CD14-positive monocyte (primary cell): ENCODE measurements at regions not wholly inside any gene's neighbourhood (a gene's known extent, or its start where the extent isn't known, plus 50 kb on each side); places are given as distances from the start of the nearest gene placed in this dataset.
"Not testable (repeated sequence)": the region's sequence is repeated elsewhere in the genome, so short reads cannot be mapped to it uniquely, and the experiment has no call there.

Experiments
- DNase-seq, 3 donors: peaks; one replicate each; pipeline ENCODE4 v3.0.0-alpha.2; 2011 to 2022
- H2AFZ ChIP-seq: 2 replicates; pipeline ENCODE4 v1.6.0; 2012; ENCODE audit warnings: mild to moderate bottlenecking, low read depth, low read length, inconsistent platforms; ENCODE audit not compliant: insufficient read depth, poor library complexity, severe bottlenecking
- H3K27ac ChIP-seq, 2 donors: 1 replicate in 1 of 2; 2 replicates in 1 of 2; pipeline ENCODE4 v1.5.1; 2012 to 2013; ENCODE audit warnings: low read length in 2 of 2, control low read depth in 1 of 2, inconsistent platforms in 1 of 2, low read depth in 1 of 2, mild to moderate bottlenecking in 1 of 2
- H3K27me3 ChIP-seq, 2 donors: one replicate each; pipeline versions ENCODE4 v1.6.0 to v1.6.1; 2011 to 2013; ENCODE audit warnings: low read length in 2 of 2; ENCODE audit not compliant: control insufficient read depth in 2 of 2, insufficient read depth in 2 of 2
- H3K36me3 ChIP-seq, 2 donors: replicated peaks in 1 of 2; 1 replicate in 1 of 2; 2 replicates in 1 of 2; pipeline versions ENCODE4 v1.5.1 to v1.6.1; 2012 to 2013; ENCODE audit warnings: low read length in 2 of 2, control low read depth in 1 of 2, inconsistent platforms in 1 of 2, mild to moderate bottlenecking in 1 of 2; ENCODE audit not compliant: insufficient read depth in 2 of 2, control insufficient read depth in 1 of 2
- H3K4me1 ChIP-seq, 2 donors: 1 replicate in 1 of 2; 2 replicates in 1 of 2; pipeline versions ENCODE4 v1.5.1 to v1.6.1; 2012 to 2013; ENCODE audit warnings: low read length in 2 of 2, control low read depth in 1 of 2, inconsistent platforms in 1 of 2, mild to moderate bottlenecking in 1 of 2, moderate library complexity in 1 of 2; ENCODE audit not compliant: insufficient read depth in 2 of 2, control insufficient read depth in 1 of 2
- H3K4me2 ChIP-seq: replicated peaks from 2 replicates; pipeline ENCODE3; 2012; ENCODE audit warnings: low read length, moderate library complexity, mild to moderate bottlenecking; ENCODE audit not compliant: poor library complexity, severe bottlenecking; ENCODE audit errors: extremely low read depth
- H3K4me3 ChIP-seq, 3 experiments: fragments of 200-600 bp in 1 of 3; sonication (generic) in 1 of 3; replicated peaks in 1 of 3; 1 replicate in 2 of 3; 2 replicates in 1 of 3; pipeline ENCODE4 v1.5.1; 2011 to 2013; ENCODE audit warnings: low read length in 3 of 3, mild to moderate bottlenecking in 3 of 3, control low read depth in 2 of 3, low read depth in 2 of 3, inconsistent platforms in 1 of 3, moderate library complexity in 1 of 3
- H3K79me2 ChIP-seq: 2 replicates; pipeline ENCODE4 v1.6.0; 2012; ENCODE audit warnings: mild to moderate bottlenecking, control low read depth, inconsistent platforms, low read length, moderate library complexity; ENCODE audit not compliant: insufficient read depth
- H3K9ac ChIP-seq: 2 replicates; pipeline ENCODE4 v1.6.0; 2017; ENCODE audit warnings: low read length, mild to moderate bottlenecking; ENCODE audit not compliant: insufficient read depth, poor library complexity, severe bottlenecking
- H3K9me3 ChIP-seq, 2 donors: replicated peaks in 1 of 2; 1 replicate in 1 of 2; 2 replicates in 1 of 2; pipeline versions ENCODE4 v1.5.1 to v1.6.1; 2012 to 2013; ENCODE audit warnings: low read length in 2 of 2, control low read depth in 1 of 2; ENCODE audit not compliant: control insufficient read depth in 1 of 2, insufficient read depth in 1 of 2
- H4K20me1 ChIP-seq: 2 replicates; pipeline ENCODE4 v1.6.0; 2012; ENCODE audit warnings: mild to moderate bottlenecking, low read length, control low read depth, moderate library complexity; ENCODE audit not compliant: insufficient read depth
- H3K27ac Mint-ChIP-seq, 7 donors: one replicate each; pipeline ENCODE4 v1.8.0; 2020; ENCODE audit warnings: mild to moderate bottlenecking in 7 of 7, mixed read lengths in 7 of 7, moderate library complexity in 6 of 7, inconsistent platforms in 2 of 7
- H3K27me3 Mint-ChIP-seq, 3 donors: one replicate each; pipeline ENCODE4 v1.8.0; 2021 to 2022; ENCODE audit warnings: low read depth in 3 of 3, mild to moderate bottlenecking in 3 of 3, mixed read lengths in 3 of 3, moderate library complexity in 3 of 3, inconsistent platforms in 1 of 3
- H3K36me3 Mint-ChIP-seq, 2 donors: one replicate each; pipeline ENCODE4 v1.8.0; 2020; ENCODE audit warnings: mixed read lengths in 2 of 2, inconsistent platforms in 1 of 2, mild to moderate bottlenecking in 1 of 2
- H3K4me1 Mint-ChIP-seq: one replicate; pipeline ENCODE4 v1.8.0; 2020; ENCODE audit warnings: mild to moderate bottlenecking, mixed read lengths
- H3K4me3 Mint-ChIP-seq, 2 donors: one replicate each; pipeline ENCODE4 v1.8.0; 2020; ENCODE audit warnings: mild to moderate bottlenecking in 2 of 2, mixed read lengths in 2 of 2, moderate library complexity in 1 of 2
- H3K9me3 Mint-ChIP-seq, 7 donors: one replicate each; pipeline ENCODE4 v1.8.0; 2020 to 2022; ENCODE audit warnings: mixed read lengths in 7 of 7, mild to moderate bottlenecking in 6 of 7, moderate library complexity in 6 of 7, inconsistent platforms in 2 of 7
- CTCF ChIP-seq: fragments of 200-600 bp; IDR thresholded peaks from one replicate; pipeline ENCODE4 v1.8.0; 2022; ENCODE audit warnings: antibody characterized with exemption, mild to moderate bottlenecking
- WGBS: methylation state at CpG from one replicate; pipeline ENCODE4 v1.1.5; 2013; ENCODE audit warnings: missing lambda C conversion rate; ENCODE audit not compliant: insufficient coverage; 5-methylcytosine and 5-hydroxymethylcytosine counted together
- intact Hi-C, 2 donors: fragments of 100-400 bp; cut with micrococcal nuclease; formaldehyde crosslinking; loops; one replicate each; pipeline versions ENCODE4 v1.15.0 to v1.15.1; 2023

DNA sequence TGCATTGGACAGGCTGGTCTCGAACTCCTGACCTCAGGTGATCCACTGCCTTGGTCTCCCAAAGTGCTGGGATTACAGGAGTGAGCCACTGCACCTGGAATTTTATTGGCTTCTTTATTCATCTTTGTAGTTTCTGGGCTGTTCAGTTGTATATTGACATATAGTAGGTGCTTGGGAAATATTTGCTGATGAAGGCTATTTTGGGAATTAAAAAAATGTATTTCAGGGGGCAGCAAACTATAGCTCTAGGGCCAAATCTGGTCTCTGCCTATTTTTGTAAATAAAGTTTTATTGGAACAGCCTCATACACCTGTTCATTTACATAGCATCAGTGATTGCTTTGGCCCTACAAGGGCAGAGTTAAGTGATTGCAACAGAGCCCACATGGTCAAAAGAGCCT is 363.6 kb downstream of the NPIPA7 start:
- H3K4me1 Mint-ChIP-seq, H3K4me3 Mint-ChIP-seq, H3K9ac ChIP-seq, DNase-seq, intact Hi-C loops, H3K9me3 Mint-ChIP-seq, H3K27me3 Mint-ChIP-seq, H3K36me3 ChIP-seq, H3K36me3 Mint-ChIP-seq, H4K20me1 ChIP-seq, H3K27ac Mint-ChIP-seq, H3K27ac ChIP-seq, H3K4me1 ChIP-seq, H3K4me2 ChIP-seq, H3K4me3 ChIP-seq, H3K9me3 ChIP-seq, H2AFZ ChIP-seq, H3K27me3 ChIP-seq, H3K79me2 ChIP-seq: not testable (repeated sequence)
- no CpG with 5 or more reads among the region's 1 CpG for WGBS

DNA sequence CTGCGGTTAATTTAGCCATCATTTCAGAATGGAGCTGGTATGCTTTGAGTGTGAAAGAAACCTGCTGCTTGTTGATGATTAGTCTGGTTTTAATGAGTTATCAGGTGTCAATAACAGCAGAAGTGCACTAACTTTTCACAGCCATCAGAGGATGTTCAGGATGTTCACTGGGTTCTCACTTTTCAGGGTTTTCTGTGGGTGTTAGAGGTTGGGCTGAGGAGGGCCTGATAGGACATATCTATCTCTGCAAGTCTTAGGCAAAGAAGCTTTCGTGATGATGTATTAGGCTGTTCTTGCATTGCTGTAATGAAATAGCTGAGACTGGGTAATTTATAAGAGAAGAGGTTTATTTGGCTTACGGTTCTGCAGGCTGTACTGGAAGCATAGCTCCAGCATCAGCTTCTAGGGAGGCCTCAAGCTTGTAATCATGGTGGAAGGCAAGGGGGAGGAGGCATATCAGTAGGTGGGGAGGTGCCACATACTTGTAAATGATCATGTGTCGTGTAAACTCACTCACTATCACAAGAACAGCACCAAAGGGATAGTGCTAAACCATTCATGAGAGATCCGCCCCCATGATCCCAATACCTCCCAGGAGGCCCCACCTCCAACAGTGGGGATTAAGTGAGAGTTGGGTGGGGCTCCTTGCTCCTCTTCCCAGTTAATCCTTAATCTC is 376.2 kb downstream of the NPIPA7 start:
- H3K27me3 Mint-ChIP-seq, H3K27ac Mint-ChIP-seq, H4K20me1 ChIP-seq, H3K36me3 ChIP-seq, H3K4me3 ChIP-seq, H3K27me3 ChIP-seq, H3K79me2 ChIP-seq, H3K9ac ChIP-seq, H3K36me3 Mint-ChIP-seq, H3K4me1 ChIP-seq, H3K4me3 Mint-ChIP-seq, H3K9me3 Mint-ChIP-seq, H3K4me1 Mint-ChIP-seq, H3K27ac ChIP-seq, DNase-seq, H2AFZ ChIP-seq, H3K9me3 ChIP-seq, intact Hi-C loops, H3K4me2 ChIP-seq: not testable (repeated sequence)
- WGBS = no CpG with 5 or more reads among the region's 5 CpGs

DNA sequence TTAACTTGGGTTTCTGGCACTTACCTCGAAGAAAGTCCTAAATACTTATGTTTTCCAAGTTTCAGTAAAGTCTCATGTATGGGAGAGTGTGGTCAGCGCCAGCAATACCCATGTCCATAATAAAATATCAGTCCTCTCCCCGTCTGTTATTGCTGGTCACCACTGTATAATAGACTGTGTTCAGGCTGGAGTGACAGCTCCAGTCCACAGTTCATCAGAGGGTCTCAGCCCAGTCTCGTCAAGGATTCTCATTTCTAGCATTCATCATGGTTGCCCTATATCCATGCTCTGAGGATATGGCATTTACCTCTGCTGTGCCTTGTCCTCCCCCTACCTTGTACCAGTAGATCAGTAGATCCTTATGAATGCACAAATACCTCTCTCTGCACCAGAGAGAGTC is 384.5 kb downstream of the NPIPA7 start:
- H3K27me3 ChIP-seq = no peaks in the 10 kb centered on the region
- H3K36me3 Mint-ChIP-seq = no peaks in the 10 kb centered on the region
- no peak overlapping the region for H3K4me3 ChIP-seq
- DNase-seq = no peak
- WGBS = 80% methylated on average over 1 of the region's 4 CpGs
- H3K27ac Mint-ChIP-seq = no peak overlapping the region
- intact Hi-C loops = no loop called here
- no peak overlapping the region for H3K4me2 ChIP-seq
- H3K4me1 ChIP-seq = no peaks in the 10 kb centered on the region
- H2AFZ ChIP-seq = no peak overlapping the region
- no peaks in the 10 kb centered on the region for H3K9me3 ChIP-seq
- H3K4me3 Mint-ChIP-seq = no peak overlapping the region
- H3K27ac ChIP-seq = no peak overlapping the region
- H3K9me3 Mint-ChIP-seq = peaks cover 0 to 9% (median 2%) of the 10 kb centered on the region in 7 donors
- no peaks in the 10 kb centered on the region for H3K4me1 Mint-ChIP-seq
- H3K36me3 ChIP-seq = no peaks in the 10 kb centered on the region
- no peaks in the 10 kb centered on the region for H3K79me2 ChIP-seq
- H3K9ac ChIP-seq = no peak overlapping the region
- no peaks in the 10 kb centered on the region for H4K20me1 ChIP-seq
- no peak for TF ChIP-seq CTCF
- peaks cover 0 to 2% (median 1%) of the 10 kb centered on the region in 3 donors for H3K27me3 Mint-ChIP-seq

- H3K4me3 Mint-ChIP-seq, intact Hi-C loops, H3K27me3 Mint-ChIP-seq, H3K4me1 Mint-ChIP-seq, H3K27me3 ChIP-seq, H3K4me2 ChIP-seq, H2AFZ ChIP-seq, H3K9me3 ChIP-seq, H3K36me3 ChIP-seq, H3K36me3 Mint-ChIP-seq, H4K20me1 ChIP-seq, H3K4me3 ChIP-seq, H3K4me1 ChIP-seq, DNase-seq, H3K9ac ChIP-seq, H3K79me2 ChIP-seq, H3K27ac Mint-ChIP-seq, H3K27ac ChIP-seq: not testable (repeated sequence)
- H3K9me3 Mint-ChIP-seq = peaks cover 0 to 15% (median 3%) of the 10 kb centered on the region in 7 donors
- no CpG with 5 or more reads among the region's 1 CpG for WGBS
Observed at GRCh38 chr16:16770717-16771116, 391.8 kb downstream of the NPIPA7 start.
